Heart left ventricle (tissue), 16 donors: ENCODE measurements at regions not wholly inside any gene's neighbourhood (a gene's known extent, or its start where the extent isn't known, plus 50 kb on each side); places are given as distances from the start of the nearest gene placed in this dataset.
"Not testable (repeated sequence)": the region's sequence is repeated elsewhere in the genome, so short reads cannot be mapped to it uniquely, and the experiment has no call there.

Experiments
- ATAC-seq, 4 donors: fragments of 200-7000 bp; cut with Tn5 transposase; one replicate each; pipeline ENCODE4 v1.9.1; 2020 to 2022; ENCODE audit warnings: moderate library complexity in 4 of 4, mild to moderate bottlenecking in 3 of 4, moderate number of reproducible peaks in 1 of 4
- DNase-seq, 5 donors: peaks; one replicate each; pipeline ENCODE4 v3.0.0-alpha.2; 2020
- H3K27ac ChIP-seq, 12 donors: fragments of 200-600 bp; sonication (generic) in 4 of 12; one replicate each; pipeline versions ENCODE4 v1.5.0 to v1.8.0; 2016 to 2022; ENCODE audit warnings: mild to moderate bottlenecking in 2 of 12
- H3K27me3 ChIP-seq, 9 donors: fragments of 200-600 bp; sonication (generic) in 2 of 9; one replicate each; pipeline versions ENCODE4 v1.5.1 to v1.8.0; 2016 to 2022; ENCODE audit warnings: mild to moderate bottlenecking in 3 of 9
- H3K36me3 ChIP-seq, 9 donors: fragments of 200-600 bp; sonication (generic) in 2 of 9; one replicate each; pipeline versions ENCODE4 v1.5.0 to v1.8.0; 2018 to 2022; ENCODE audit warnings: mild to moderate bottlenecking in 2 of 9
- H3K4me1 ChIP-seq, 12 donors: fragments of 200-600 bp; sonication (generic) in 4 of 12; one replicate each; pipeline versions ENCODE4 v1.5.0 to v1.8.0; 2016 to 2022; ENCODE audit warnings: mild to moderate bottlenecking in 3 of 12
- H3K4me3 ChIP-seq, 12 donors: fragments of 200-600 bp; sonication (generic) in 4 of 12; one replicate each; pipeline versions ENCODE4 v1.5.0 to v1.8.0; 2017 to 2022; ENCODE audit warnings: mild to moderate bottlenecking in 9 of 12, moderate library complexity in 4 of 12
- H3K9me3 ChIP-seq, 12 donors: fragments of 200-600 bp; sonication (generic) in 4 of 12; one replicate each; pipeline versions ENCODE4 v1.5.0 to v1.8.0; 2016 to 2022; ENCODE audit warnings: mild to moderate bottlenecking in 1 of 12
- POLR2A ChIP-seq, 2 donors: fragments of 450-650 bp; IDR thresholded peaks; one replicate each; pipeline ENCODE4 v1.6.1; 2017; ENCODE audit warnings: antibody characterized with exemption in 2 of 2, mild to moderate bottlenecking in 2 of 2, moderate library complexity in 2 of 2
- WGBS, 4 donors: extraction: QIAGEN DNeasy Blood & Tissue Kit in 2 of 4; methylation state at CpG; one replicate each; pipeline versions ENCODE4 v1.1.5 to v1.1.7; 2013 to 2018; 5-methylcytosine and 5-hydroxymethylcytosine counted together
- intact Hi-C, 10 donors: fragments of 100-400 bp; cut with DNase I; formaldehyde crosslinking; loops; one replicate each; pipeline versions ENCODE4 v1.11.1 to v1.14.2; 2022
- TF ChIP-seq, protein P1 (sequence below), 12 donors: fragments of 200-600 bp; sonication (generic) in 4 of 12; IDR thresholded peaks; one replicate each; pipeline versions ENCODE4 v1.5.0 to v1.8.0; 2018 to 2022; ENCODE audit warnings: antibody characterized with exemption in 12 of 12, mild to moderate bottlenecking in 5 of 12
- donor health status: ischemic (EF 13 %, LVEDD 7.1; RV severe dilation, severe dysfunction).
- donor health status: healthy with polysubstance abuse.
- donor health status: DM: no; HTN: yes; CAD: no.
- donor health status: DM: no; HTN: no; CAD: no.
- donor health status: ischemic (EF 25% LVEDD 6.9; RV normal size, moderate dysfunction).
- donor health status: ischemic (EF 25% LVEDD 5.7; RV mildly dilated, moderate dysfunction).
- donor health status: healthy.
- donor health status: DM: yes; HTN: yes; CAD: no.
- donor health status: ischemic (EF 35%, LVEDD 5.7; RV mildly dilated, moderate dysfunction).
- donor health status: nonischemic (EF 11% LVEDD 7.7; RV severe dilation, severe dysfunction).
- donor health status: DM: yes; HTN: yes; CAD: no.
- donor health status: PGD.
- donor health status: ischemic (EF 29% LVEDD 5.4; RV normal size, mild dysfunction).
- donor health status: nonischemic (EF 23%, LVEDD 6.1; RV moderate dilation, normal function).

DNA sequence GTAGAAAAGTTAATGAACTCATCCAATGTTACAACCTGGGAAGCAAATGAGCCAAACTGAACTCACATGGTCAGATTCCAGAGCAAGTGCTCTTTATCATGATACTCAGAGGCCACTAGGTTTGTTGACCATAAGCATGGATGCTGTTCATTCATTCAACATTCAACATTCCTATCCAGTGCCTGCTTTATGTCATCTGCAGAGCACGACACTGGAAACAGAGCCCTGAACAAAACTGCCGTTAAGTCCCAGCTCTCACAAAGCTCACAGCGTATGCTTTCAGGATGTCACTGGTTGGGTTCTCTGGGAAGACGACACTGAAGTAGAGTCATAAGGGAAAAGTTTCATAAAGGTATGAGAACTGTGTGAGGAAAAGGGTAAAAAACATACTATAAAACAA is 105.8 kb upstream of the TRIM77 start:
- no peaks in the 10 kb centered on the region for H3K36me3 ChIP-seq
- H3K27ac ChIP-seq, result no peak overlapping the region
- peaks cover 0 to 13% (median 2%) of the 10 kb centered on the region in 12 donors for H3K9me3 ChIP-seq
- intact Hi-C loops, result no loop called here
- H3K4me1 ChIP-seq, result peaks cover 0 to 3% (median 0%) of the 10 kb centered on the region in 12 donors
- ATAC-seq (no peak), DNase-seq (no peak)
- no peak for TF ChIP-seq POLR2A (IDR thresholded peaks at IDR 0.05)
- TF ChIP-seq, protein P1, sequence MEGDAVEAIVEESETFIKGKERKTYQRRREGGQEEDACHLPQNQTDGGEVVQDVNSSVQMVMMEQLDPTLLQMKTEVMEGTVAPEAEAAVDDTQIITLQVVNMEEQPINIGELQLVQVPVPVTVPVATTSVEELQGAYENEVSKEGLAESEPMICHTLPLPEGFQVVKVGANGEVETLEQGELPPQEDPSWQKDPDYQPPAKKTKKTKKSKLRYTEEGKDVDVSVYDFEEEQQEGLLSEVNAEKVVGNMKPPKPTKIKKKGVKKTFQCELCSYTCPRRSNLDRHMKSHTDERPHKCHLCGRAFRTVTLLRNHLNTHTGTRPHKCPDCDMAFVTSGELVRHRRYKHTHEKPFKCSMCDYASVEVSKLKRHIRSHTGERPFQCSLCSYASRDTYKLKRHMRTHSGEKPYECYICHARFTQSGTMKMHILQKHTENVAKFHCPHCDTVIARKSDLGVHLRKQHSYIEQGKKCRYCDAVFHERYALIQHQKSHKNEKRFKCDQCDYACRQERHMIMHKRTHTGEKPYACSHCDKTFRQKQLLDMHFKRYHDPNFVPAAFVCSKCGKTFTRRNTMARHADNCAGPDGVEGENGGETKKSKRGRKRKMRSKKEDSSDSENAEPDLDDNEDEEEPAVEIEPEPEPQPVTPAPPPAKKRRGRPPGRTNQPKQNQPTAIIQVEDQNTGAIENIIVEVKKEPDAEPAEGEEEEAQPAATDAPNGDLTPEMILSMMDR (IDR thresholded peaks at IDR 0.05), result no peak
- H3K27me3 ChIP-seq, result no peaks in the 10 kb centered on the region
- 45 to 56% (median 47%) methylated on average over 4 of the region's 4 CpGs for whole genome bisulfite sequencing, 4 donors
- no peak overlapping the region for H3K4me3 ChIP-seq

DNA sequence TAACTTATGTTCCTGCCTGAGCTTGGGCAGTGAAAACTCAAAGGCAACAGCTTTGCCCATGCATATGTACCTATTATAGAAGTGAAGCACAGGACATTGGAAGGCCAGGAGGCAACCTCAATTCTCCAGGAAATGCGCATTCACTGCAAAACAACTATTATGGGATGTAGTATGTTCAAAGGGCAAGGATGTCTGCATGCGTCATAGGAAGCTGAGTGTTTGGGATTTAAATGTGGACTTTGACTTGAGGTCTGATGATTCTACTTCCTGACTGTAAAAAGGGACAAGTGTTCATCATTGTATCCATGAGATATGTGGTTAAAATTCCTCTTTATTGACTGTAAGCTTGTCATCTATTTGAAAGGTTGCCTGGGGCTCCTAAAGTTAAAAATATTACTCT is 103.3 kb upstream of the TRIM77 start:
- H3K4me1 ChIP-seq, H3K36me3 ChIP-seq, DNase-seq, H3K9me3 ChIP-seq, H3K27me3 ChIP-seq, intact Hi-C loops, H3K4me3 ChIP-seq: not testable (repeated sequence)
- WGBS, 4 donors, result 48 to 75% (median 69%) methylated on average over 2 of the region's 2 CpGs
- ATAC-seq, result peak in 2 of 4 donors; percentile 33 to 79
- peak overlapping the region in 1 of 12 donors; percentile 41 for H3K27ac ChIP-seq

DNA sequence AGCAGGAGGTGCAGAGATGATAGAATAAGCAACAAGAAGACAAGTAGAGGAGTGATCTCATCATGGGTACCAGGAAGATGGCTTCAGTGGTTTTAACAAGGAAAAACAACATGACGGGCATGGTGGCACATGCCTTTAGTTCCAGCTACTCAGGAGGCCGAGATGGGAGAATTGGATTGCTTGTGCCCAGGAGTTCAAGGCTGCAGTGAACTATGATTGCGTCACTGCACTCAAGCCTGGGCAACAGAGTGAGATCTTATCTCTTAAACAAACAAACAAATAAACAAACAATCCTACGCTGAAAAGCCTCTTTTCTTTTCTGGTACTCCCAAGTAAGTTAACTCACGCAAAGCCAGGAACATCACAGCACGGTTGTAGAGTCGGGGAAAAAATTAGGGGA is 102.6 kb upstream of the TRIM77 start:
- Histone ChIP-seq H3K27ac (peak overlapping the region in 1 of 12 donors; percentile 41), H3K4me1 (peaks cover 0 to 16% (median 0%) of the 10 kb centered on the region in 12 donors)
- ATAC-seq, H3K36me3 ChIP-seq, intact Hi-C loops, H3K9me3 ChIP-seq, H3K27me3 ChIP-seq, DNase-seq, H3K4me3 ChIP-seq: not testable (repeated sequence)
- 80 to 86% (median 82%) methylated on average over 7 of the region's 7 CpGs for WGBS, 4 donors

DNA sequence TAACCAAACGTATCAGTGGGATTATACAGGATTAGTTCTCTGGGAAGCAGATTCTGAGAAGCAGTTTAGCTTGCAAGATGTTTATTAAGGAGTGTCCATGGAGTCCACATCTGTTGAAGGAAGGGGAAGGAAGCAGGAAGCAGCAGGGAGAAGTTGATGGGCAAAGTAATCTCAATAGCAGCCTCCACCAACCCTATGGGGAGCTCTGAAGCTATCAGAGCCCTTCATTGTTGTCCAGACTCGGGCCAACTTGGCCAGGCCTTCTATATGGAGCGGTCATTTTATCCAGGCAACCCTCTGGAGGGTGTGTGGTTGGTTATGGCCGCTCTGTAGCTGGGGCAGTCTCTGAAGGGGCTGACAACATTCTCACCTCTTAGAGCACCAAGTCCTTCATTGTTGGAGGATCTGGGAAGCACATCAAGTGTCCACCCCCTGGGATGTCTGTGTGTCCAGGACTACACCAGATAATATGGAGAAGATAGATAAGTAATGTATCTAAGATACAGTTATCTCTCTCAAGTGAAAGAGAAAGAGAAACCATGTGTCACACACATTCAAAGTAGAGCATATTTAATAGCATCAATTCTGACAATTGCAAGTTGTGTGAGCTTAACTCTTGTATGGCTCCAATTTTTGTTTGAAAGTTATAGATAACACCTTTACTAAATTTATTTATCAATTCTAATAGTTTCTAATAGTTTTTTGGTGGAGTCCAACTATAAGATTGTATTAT is 101.7 kb upstream of the TRIM77 start:
- intact Hi-C loops, result no loop called here
- Histone ChIP-seq H3K36me3 (no peaks in the 10 kb centered on the region), H3K9me3 (no peaks in the 10 kb centered on the region), H3K27ac (peak overlapping the region in 1 of 12 donors; percentile 4), H3K27me3 (no peaks in the 10 kb centered on the region), H3K4me3 (no peak overlapping the region), H3K4me1 (peaks cover 0 to 21% (median 0%) of the 10 kb centered on the region in 12 donors)
- peak in 1 of 5 donors; percentile 44 for DNase-seq
- 54 to 61% (median 59%) methylated on average over 4 of the region's 4 CpGs for WGBS, 4 donors
- ATAC-seq, result peak in 1 of 4 donors; percentile 67
- TF ChIP-seq, protein P1 (IDR thresholded peaks at IDR 0.05), result no peak
- TF ChIP-seq POLR2A (IDR thresholded peaks at IDR 0.05), result no peak

DNA sequence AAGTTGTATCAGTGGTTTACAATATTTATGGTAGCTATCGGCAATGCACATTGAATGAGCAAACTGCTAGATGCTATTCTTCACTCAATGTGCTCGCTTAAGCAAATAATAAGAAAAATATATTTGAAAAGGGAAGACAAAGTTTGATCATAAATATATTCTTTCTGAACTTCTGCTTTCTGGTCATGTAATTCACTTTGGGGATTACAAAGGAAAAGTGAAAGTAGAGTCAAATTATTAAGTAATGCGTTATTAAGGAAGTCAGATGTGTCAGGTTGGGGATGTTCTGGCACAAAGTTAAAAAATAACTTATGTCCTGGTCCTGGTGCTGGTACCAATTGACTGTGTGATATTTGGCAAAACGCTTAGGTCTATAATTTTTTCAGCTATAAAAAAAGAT is 98.0 kb upstream of the TRIM77 start:
- ATAC-seq, result no peak
- H3K4me1 ChIP-seq, result peaks cover 0 to 21% (median 0%) of the 10 kb centered on the region in 12 donors
- intact Hi-C loops, result loop anchor here in 8 of 10 donors (10.0 kb wide), 3 partner anchors 277 to 517 kb away; no protein-coding TSS in a partner anchor
- peaks cover 0 to 3% (median 0%) of the 10 kb centered on the region in 9 donors for H3K27me3 ChIP-seq
- DNase-seq, result no peak
- WGBS, 4 donors, result 68 to 77% (median 72%) methylated on average over 4 of the region's 4 CpGs
- TF ChIP-seq POLR2A (IDR thresholded peaks at IDR 0.05), result no peak
- TF ChIP-seq, protein P1 (IDR thresholded peaks at IDR 0.05), result no peak
- H3K4me3 ChIP-seq, result peak overlapping the region in 1 of 12 donors; percentile 27
- no peaks in the 10 kb centered on the region for H3K36me3 ChIP-seq
- H3K9me3 ChIP-seq, result no peaks in the 10 kb centered on the region
- no peak overlapping the region for H3K27ac ChIP-seq
